Activated naive CD4-positive, alpha-beta T cell treated with anti-CD3 and anti-CD28 coated beads for 36 hours (primary cell): ENCODE measurements at regions not wholly inside any gene's neighbourhood (a gene's known extent, or its start where the extent isn't known, plus 50 kb on each side); places are given as distances from the start of the nearest gene placed in this dataset.

ENCODE experiments used
- CTCF ChIA-PET: fragments of 350-600 bp; sonication (Branson Sonifier 250); formaldehyde crosslinking; loops from one replicate; lab custom pipeline; 2021; ENCODE audit warnings: antibody characterized with exemption; lab: Charles Lee
- DNase-seq: peaks from one replicate; pipeline ENCODE4 v3.0.0-alpha.2; 2020
- H3K27ac Mint-ChIP-seq: one replicate; pipeline ENCODE4 v1.8.0; 2021; ENCODE audit warnings: mild to moderate bottlenecking, mixed read lengths
- H3K27me3 Mint-ChIP-seq: one replicate; pipeline ENCODE4 v1.8.0; 2021; ENCODE audit warnings: low read depth, mixed read lengths
- H3K36me3 Mint-ChIP-seq: one replicate; pipeline ENCODE4 v1.8.0; 2021; ENCODE audit warnings: low read depth, mixed read lengths
- H3K4me1 Mint-ChIP-seq: one replicate; pipeline ENCODE4 v1.8.0; 2021; ENCODE audit warnings: low read depth, mixed read lengths
- H3K4me3 Mint-ChIP-seq: one replicate; pipeline ENCODE4 v1.8.0; 2021; ENCODE audit warnings: mild to moderate bottlenecking, moderate library complexity, mixed read lengths
- H3K9me3 Mint-ChIP-seq: one replicate; pipeline ENCODE4 v1.8.0; 2021; ENCODE audit warnings: mixed read lengths
- intact Hi-C: fragments of 100-400 bp; cut with micrococcal nuclease; formaldehyde crosslinking; loops from one replicate; pipeline ENCODE4 v1.15.1; 2023

- H3K36me3 Mint-ChIP-seq, result no peaks in the 10 kb centered on the region
- H3K27me3 Mint-ChIP-seq, result no peaks in the 10 kb centered on the region
- CTCF ChIA-PET, result no interaction called here
- intact Hi-C loops, result no loop called here
- H3K4me3 Mint-ChIP-seq, result no peak overlapping the region
- H3K9me3 Mint-ChIP-seq, result no peaks in the 10 kb centered on the region
- no peak overlapping the region for H3K27ac Mint-ChIP-seq
- no peaks in the 10 kb centered on the region for H3K4me1 Mint-ChIP-seq
- no peak for DNase-seq
Observed at GRCh38 chr7:79570903-79571302, 117.4 kb upstream of the MAGI2 start.

GRCh38 chr7:79563821-79564522 lies 110.5 kb upstream of the MAGI2 start:
- no peaks in the 10 kb centered on the region for H3K36me3 Mint-ChIP-seq
- no peak for DNase-seq
- no peak overlapping the region for H3K4me3 Mint-ChIP-seq
- CTCF ChIA-PET, result no interaction called here
- no peaks in the 10 kb centered on the region for H3K27me3 Mint-ChIP-seq
- H3K9me3 Mint-ChIP-seq, result no peaks in the 10 kb centered on the region
- no peak overlapping the region for H3K27ac Mint-ChIP-seq
- H3K4me1 Mint-ChIP-seq, result no peaks in the 10 kb centered on the region
- intact Hi-C loops, result no loop called here

- intact Hi-C loops, result no loop called here
- Mint-ChIP-seq H3K36me3 (no peaks in the 10 kb centered on the region), H3K9me3 (peaks cover 2% of the 10 kb centered on the region), H3K27me3 (no peaks in the 10 kb centered on the region), H3K27ac (no peak overlapping the region), H3K4me3 (no peak overlapping the region), H3K4me1 (no peaks in the 10 kb centered on the region)
- DNase-seq, result no peak
- CTCF ChIA-PET, result no interaction called here
Observed at GRCh38 chr7:79555571-79555970, 102.1 kb upstream of the MAGI2 start.

- CTCF ChIA-PET, result no interaction called here
- DNase-seq, result no peak
- intact Hi-C loops, result no loop called here
- Mint-ChIP-seq H3K27ac (no peak overlapping the region), H3K36me3 (no peaks in the 10 kb centered on the region), H3K9me3 (peaks cover 2% of the 10 kb centered on the region), H3K27me3 (no peaks in the 10 kb centered on the region), H3K4me1 (no peaks in the 10 kb centered on the region), H3K4me3 (no peak overlapping the region)
Observed at GRCh38 chr7:79553811-79554555, 100.5 kb upstream of the MAGI2 start.

GRCh38 chr7:79552463-79552862 lies 99.0 kb upstream of the MAGI2 start:
- Mint-ChIP-seq H3K4me3 (no peak overlapping the region), H3K27me3 (no peaks in the 10 kb centered on the region), H3K4me1 (no peaks in the 10 kb centered on the region), H3K9me3 (peaks cover 2% of the 10 kb centered on the region), H3K27ac (no peak overlapping the region), H3K36me3 (no peaks in the 10 kb centered on the region)
- DNase-seq, result no peak
- intact Hi-C loops, result no loop called here
- CTCF ChIA-PET, result no interaction called here

- Mint-ChIP-seq H3K4me3 (no peak overlapping the region), H3K36me3 (no peaks in the 10 kb centered on the region), H3K4me1 (no peaks in the 10 kb centered on the region), H3K9me3 (no peaks in the 10 kb centered on the region), H3K27ac (no peak overlapping the region), H3K27me3 (no peaks in the 10 kb centered on the region)
- no peak for DNase-seq
- intact Hi-C loops, result no loop called here
- CTCF ChIA-PET, result no interaction called here
Observed at GRCh38 chr7:79548727-79549126, 95.3 kb upstream of the MAGI2 start.

GRCh38 chr7:79547132-79547531 lies 93.7 kb upstream of the MAGI2 start:
- CTCF ChIA-PET, result no interaction called here
- H3K36me3 Mint-ChIP-seq, result no peaks in the 10 kb centered on the region
- no peak overlapping the region for H3K27ac Mint-ChIP-seq
- no peaks in the 10 kb centered on the region for H3K9me3 Mint-ChIP-seq
- intact Hi-C loops, result no loop called here
- no peaks in the 10 kb centered on the region for H3K27me3 Mint-ChIP-seq
- no peak for DNase-seq
- no peak overlapping the region for H3K4me3 Mint-ChIP-seq
- H3K4me1 Mint-ChIP-seq, result no peaks in the 10 kb centered on the region

GRCh38 chr7:79540592-79540991 lies 87.1 kb upstream of the MAGI2 start:
- CTCF ChIA-PET, result no interaction called here
- H3K4me3 Mint-ChIP-seq, result no peak overlapping the region
- no peaks in the 10 kb centered on the region for H3K9me3 Mint-ChIP-seq
- no peak for DNase-seq
- H3K4me1 Mint-ChIP-seq, result no peaks in the 10 kb centered on the region
- H3K27ac Mint-ChIP-seq, result no peak overlapping the region
- no peaks in the 10 kb centered on the region for H3K36me3 Mint-ChIP-seq
- peaks cover 2% of the 10 kb centered on the region for H3K27me3 Mint-ChIP-seq
- intact Hi-C loops, result no loop called here

GRCh38 chr7:79534128-79534527 lies 80.7 kb upstream of the MAGI2 start:
- peaks cover 2% of the 10 kb centered on the region for H3K27me3 Mint-ChIP-seq
- no peaks in the 10 kb centered on the region for H3K4me1 Mint-ChIP-seq
- no peaks in the 10 kb centered on the region for H3K36me3 Mint-ChIP-seq
- no peak overlapping the region for H3K4me3 Mint-ChIP-seq
- intact Hi-C loops, result no loop called here
- CTCF ChIA-PET, result no interaction called here
- DNase-seq, result no peak
- no peaks in the 10 kb centered on the region for H3K9me3 Mint-ChIP-seq
- no peak overlapping the region for H3K27ac Mint-ChIP-seq

- H3K27ac Mint-ChIP-seq, result no peak overlapping the region
Observed at GRCh38 chr7:79531905-79532664, 78.6 kb upstream of the MAGI2 start.

GRCh38 chr7:79531116-79531515 lies 77.6 kb upstream of the MAGI2 start:
- intact Hi-C loops, result no loop called here
- Mint-ChIP-seq H3K27me3 (no peaks in the 10 kb centered on the region), H3K4me1 (no peaks in the 10 kb centered on the region), H3K27ac (no peak overlapping the region), H3K4me3 (no peak overlapping the region), H3K9me3 (no peaks in the 10 kb centered on the region), H3K36me3 (no peaks in the 10 kb centered on the region)
- DNase-seq, result no peak
- CTCF ChIA-PET, result no interaction called here

More at GRCh38 chr7:79531905-79532664, 78.6 kb upstream of the MAGI2 start:
- Mint-ChIP-seq H3K4me3 (no peak overlapping the region), H3K36me3 (no peaks in the 10 kb centered on the region), H3K9me3 (no peaks in the 10 kb centered on the region), H3K27me3 (no peaks in the 10 kb centered on the region), H3K4me1 (no peaks in the 10 kb centered on the region)
- intact Hi-C loops, result no loop called here
- no peak for DNase-seq
- CTCF ChIA-PET, result no interaction called here

GRCh38 chr7:79529881-79530235 lies 76.4 kb upstream of the MAGI2 start:
- Mint-ChIP-seq H3K27me3 (no peaks in the 10 kb centered on the region), H3K9me3 (no peaks in the 10 kb centered on the region), H3K36me3 (no peaks in the 10 kb centered on the region), H3K4me3 (no peak overlapping the region), H3K4me1 (no peaks in the 10 kb centered on the region), H3K27ac (no peak overlapping the region)
- no peak for DNase-seq
- intact Hi-C loops, result no loop called here
- CTCF ChIA-PET, result no interaction called here
